SK-N-MC (cell line): ENCODE measurements at regions not wholly inside any gene's neighbourhood (a gene's known extent, or its start where the extent isn't known, plus 50 kb on each side); places are given as distances from the start of the nearest gene placed in this dataset.

ENCODE experiments used
- DNase-seq: peaks from one replicate; pipeline ENCODE4 v3.0.0-alpha.2; 2011; ENCODE audit warnings: low read depth, low spot score
- H3K27ac ChIP-seq: fragments of 200-600 bp; sonication (generic); 2 replicates; pipeline ENCODE4 v1.5.1; 2016; ENCODE audit warnings: mixed run types
- H3K36me3 ChIP-seq: fragments of 200-600 bp; sonication (generic); 2 replicates; pipeline ENCODE4 v1.6.1; 2017; ENCODE audit warnings: antibody characterized with exemption, low read length, mixed read lengths; ENCODE audit not compliant: insufficient read depth
- H3K4me3 ChIP-seq: fragments of 200-600 bp; sonication (generic); 2 replicates; pipeline ENCODE4 v1.5.1; 2016
- H3K9ac ChIP-seq: fragments of 200-600 bp; sonication (generic); 2 replicates; pipeline ENCODE4 v1.8.0; 2017; ENCODE audit warnings: mixed run types, mixed read lengths; ENCODE audit not compliant: insufficient read length
- H3K9me3 ChIP-seq: fragments of 200-600 bp; sonication (generic); 2 replicates; pipeline ENCODE4 v1.6.1; 2017; ENCODE audit warnings: low read depth, mild to moderate bottlenecking, antibody characterized with exemption, low read length, moderate library complexity, mixed read lengths
- EZH2 ChIP-seq: fragments of 200-600 bp; sonication (generic); IDR thresholded peaks from one replicate; pipeline ENCODE4 v1.6.1; 2017; ENCODE audit warnings: antibody characterized with exemption
- FOXP2 ChIP-seq: optimal IDR thresholded peaks from 2 replicates; pipeline ENCODE3; 2011; ENCODE audit warnings: mild to moderate bottlenecking, moderate library complexity; ENCODE audit not compliant: insufficient read depth; ENCODE audit errors: extremely low read length, control extremely low read depth
- POLR2AphosphoS5 ChIP-seq: IDR thresholded peaks from 2 replicates; pipeline ENCODE4 v1.6.1; 2012; ENCODE audit warnings: mild to moderate bottlenecking, low read depth, low read length, borderline replicate concordance

- DNase-seq, result no peak
- Histone ChIP-seq H3K36me3 (no peaks in the 10 kb centered on the region), H3K9me3 (no peaks in the 10 kb centered on the region), H3K9ac (no peak overlapping the region), H3K27ac (no peak overlapping the region), H3K4me3 (no peak overlapping the region)
- no peak for TF ChIP-seq POLR2AphosphoS5
- TF ChIP-seq FOXP2, result no peak
- no peak for TF ChIP-seq EZH2
These were observed 295.2 kb upstream of the SRRM4 start for GRCh38 chr12:118685983-118686607.

GRCh38 chr12:118689793-118690192 lies 291.5 kb upstream of the SRRM4 start:
- Histone ChIP-seq H3K9me3 (no peaks in the 10 kb centered on the region), H3K36me3 (no peaks in the 10 kb centered on the region), H3K9ac (no peak overlapping the region), H3K4me3 (no peak overlapping the region), H3K27ac (no peak overlapping the region)
- no peak for DNase-seq
- TF ChIP-seq POLR2AphosphoS5 (no peak), EZH2 (no peak), FOXP2 (no peak)

GRCh38 chr12:118690506-118690905 lies 290.8 kb upstream of the SRRM4 start:
- Histone ChIP-seq H3K9me3 (no peaks in the 10 kb centered on the region), H3K36me3 (no peaks in the 10 kb centered on the region), H3K9ac (no peak overlapping the region), H3K27ac (no peak overlapping the region), H3K4me3 (no peak overlapping the region)
- TF ChIP-seq EZH2 (no peak), FOXP2 (no peak)
- no peak for DNase-seq

GRCh38 chr12:118694128-118694775 lies 287.1 kb upstream of the SRRM4 start:
- Histone ChIP-seq H3K27ac (no peak overlapping the region), H3K9ac (no peak overlapping the region), H3K4me3 (no peak overlapping the region), H3K36me3 (no peaks in the 10 kb centered on the region), H3K9me3 (no peaks in the 10 kb centered on the region)
- no peak for TF ChIP-seq EZH2
- no peak for TF ChIP-seq POLR2AphosphoS5
- TF ChIP-seq FOXP2, result no peak
- no peak for DNase-seq

- H3K27ac ChIP-seq, result no peak overlapping the region
- H3K4me3 ChIP-seq, result no peak overlapping the region
- TF ChIP-seq EZH2 (no peak), POLR2AphosphoS5 (no peak)
- no peaks in the 10 kb centered on the region for H3K36me3 ChIP-seq
- no peaks in the 10 kb centered on the region for H3K9me3 ChIP-seq
- DNase-seq, result no peak
- no peak overlapping the region for H3K9ac ChIP-seq
These were observed 276.7 kb upstream of the SRRM4 start for GRCh38 chr12:118704527-118705241.

GRCh38 chr12:118706437-118706836 lies 274.9 kb upstream of the SRRM4 start:
- TF ChIP-seq POLR2AphosphoS5 (no peak), EZH2 (no peak), FOXP2 (no peak)
- H3K36me3 ChIP-seq, result no peaks in the 10 kb centered on the region
- H3K9me3 ChIP-seq, result no peaks in the 10 kb centered on the region
- no peak overlapping the region for H3K4me3 ChIP-seq
- DNase-seq, result no peak
- H3K9ac ChIP-seq, result no peak overlapping the region
- H3K27ac ChIP-seq, result no peak overlapping the region

- TF ChIP-seq EZH2 (no peak), FOXP2 (no peak), POLR2AphosphoS5 (no peak)
- Histone ChIP-seq H3K4me3 (no peak overlapping the region), H3K9ac (no peak overlapping the region), H3K36me3 (no peaks in the 10 kb centered on the region), H3K27ac (no peak overlapping the region), H3K9me3 (no peaks in the 10 kb centered on the region)
- DNase-seq, result no peak
These were observed 271.4 kb upstream of the SRRM4 start for GRCh38 chr12:118709946-118710345.

- no peak overlapping the region for H3K27ac ChIP-seq
- no peaks in the 10 kb centered on the region for H3K9me3 ChIP-seq
- DNase-seq, result no peak
- no peak overlapping the region for H3K4me3 ChIP-seq
- no peak overlapping the region for H3K9ac ChIP-seq
- H3K36me3 ChIP-seq, result no peaks in the 10 kb centered on the region
- TF ChIP-seq EZH2, result no peak
- TF ChIP-seq FOXP2, result no peak
- no peak for TF ChIP-seq POLR2AphosphoS5
These were observed 270.2 kb upstream of the SRRM4 start for GRCh38 chr12:118711185-118711584.

- peak; percentile 30 for DNase-seq
- Histone ChIP-seq H3K9me3 (no peaks in the 10 kb centered on the region), H3K9ac (no peak overlapping the region), H3K4me3 (no peak overlapping the region), H3K27ac (no peak overlapping the region), H3K36me3 (no peaks in the 10 kb centered on the region)
- TF ChIP-seq EZH2 (no peak), FOXP2 (peak; percentile 88)
These were observed 267.3 kb upstream of the SRRM4 start for GRCh38 chr12:118714051-118714460.
